ENCODE measurements at regions not wholly inside any gene's neighbourhood (a gene's known extent, or its start where the extent isn't known, plus 50 kb on each side); places are given as distances from the start of the nearest gene placed in this dataset.

DNA sequence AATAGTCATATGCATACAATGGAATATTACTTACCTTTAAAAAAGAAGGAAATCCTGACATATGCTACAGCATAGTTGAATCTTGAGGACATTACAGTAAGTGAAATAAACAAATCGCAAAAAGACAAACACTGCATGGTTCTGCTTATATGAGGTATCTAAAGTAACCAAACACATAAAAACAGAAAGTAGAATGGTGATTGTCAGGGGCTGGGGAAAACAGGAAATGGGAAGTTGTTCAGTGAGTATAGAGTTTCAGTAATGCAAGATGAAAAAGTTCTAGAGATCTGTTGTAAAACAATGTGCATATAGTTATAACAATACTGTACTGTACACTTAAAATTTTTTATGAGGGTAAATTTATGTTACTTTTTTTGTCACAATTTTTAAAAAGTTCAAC, 219.4 kb downstream of the KLF5 start:
- TF ChIP-seq, protein P1, sequence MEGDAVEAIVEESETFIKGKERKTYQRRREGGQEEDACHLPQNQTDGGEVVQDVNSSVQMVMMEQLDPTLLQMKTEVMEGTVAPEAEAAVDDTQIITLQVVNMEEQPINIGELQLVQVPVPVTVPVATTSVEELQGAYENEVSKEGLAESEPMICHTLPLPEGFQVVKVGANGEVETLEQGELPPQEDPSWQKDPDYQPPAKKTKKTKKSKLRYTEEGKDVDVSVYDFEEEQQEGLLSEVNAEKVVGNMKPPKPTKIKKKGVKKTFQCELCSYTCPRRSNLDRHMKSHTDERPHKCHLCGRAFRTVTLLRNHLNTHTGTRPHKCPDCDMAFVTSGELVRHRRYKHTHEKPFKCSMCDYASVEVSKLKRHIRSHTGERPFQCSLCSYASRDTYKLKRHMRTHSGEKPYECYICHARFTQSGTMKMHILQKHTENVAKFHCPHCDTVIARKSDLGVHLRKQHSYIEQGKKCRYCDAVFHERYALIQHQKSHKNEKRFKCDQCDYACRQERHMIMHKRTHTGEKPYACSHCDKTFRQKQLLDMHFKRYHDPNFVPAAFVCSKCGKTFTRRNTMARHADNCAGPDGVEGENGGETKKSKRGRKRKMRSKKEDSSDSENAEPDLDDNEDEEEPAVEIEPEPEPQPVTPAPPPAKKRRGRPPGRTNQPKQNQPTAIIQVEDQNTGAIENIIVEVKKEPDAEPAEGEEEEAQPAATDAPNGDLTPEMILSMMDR (IDR thresholded peaks at IDR 0.05) = no peak
- no peak for TF ChIP-seq POLR2A (IDR thresholded peaks at IDR 0.05)

All from body of pancreas (tissue), 4 donors.